HFFc6 (cell line): ENCODE measurements at regions not wholly inside any gene's neighbourhood (a gene's known extent, or its start where the extent isn't known, plus 50 kb on each side); places are given as distances from the start of the nearest gene placed in this dataset.

ENCODE experiments used
- DNase-seq: peaks from one replicate; pipeline ENCODE4 v3.0.0-alpha.2; 2018
- H3K27ac Mint-ChIP-seq: 2 replicates; pipeline ENCODE4 v1.8.0; 2020; ENCODE audit warnings: mild to moderate bottlenecking, mixed read lengths
- H3K27me3 Mint-ChIP-seq: 2 replicates; pipeline ENCODE4 v1.8.0; 2021; ENCODE audit warnings: mild to moderate bottlenecking, moderate library complexity, mixed read lengths; ENCODE audit not compliant: insufficient read depth
- H3K36me3 Mint-ChIP-seq: 2 replicates; pipeline ENCODE4 v1.8.0; 2021; ENCODE audit warnings: low read depth, mixed read lengths
- H3K4me1 Mint-ChIP-seq: 2 replicates; pipeline ENCODE4 v1.8.0; 2020; ENCODE audit warnings: low read depth, mixed read lengths
- H3K4me3 Mint-ChIP-seq: 2 replicates; pipeline ENCODE4 v1.8.0; 2020; ENCODE audit warnings: mild to moderate bottlenecking, moderate library complexity, mixed read lengths
- H3K9me3 Mint-ChIP-seq: 2 replicates; pipeline ENCODE4 v1.8.0; 2020; ENCODE audit warnings: mild to moderate bottlenecking, mixed read lengths
- CTCF ChIP-seq: fragments of 200-600 bp; sonication (generic); IDR thresholded peaks from 2 replicates; pipeline ENCODE4 v1.5.0; 2021; ENCODE audit warnings: antibody characterized with exemption, mild to moderate bottlenecking

- H3K27ac Mint-ChIP-seq = no peak overlapping the region
- no peaks in the 10 kb centered on the region for H3K4me1 Mint-ChIP-seq
- H3K36me3 Mint-ChIP-seq = no peaks in the 10 kb centered on the region
- no peak overlapping the region for H3K4me3 Mint-ChIP-seq
- H3K27me3 Mint-ChIP-seq = no peaks in the 10 kb centered on the region
- H3K9me3 Mint-ChIP-seq = peaks cover 39% of the 10 kb centered on the region
- no peak for DNase-seq
- TF ChIP-seq CTCF = no peak
Observed at GRCh38 chr4:189834616-189835015, 106.1 kb upstream of the FRG1 start.

GRCh38 chr4:189835505-189835904 is 105.2 kb upstream of the FRG1 start:
- H3K36me3 Mint-ChIP-seq = no peaks in the 10 kb centered on the region
- no peak for TF ChIP-seq CTCF
- no peaks in the 10 kb centered on the region for H3K4me1 Mint-ChIP-seq
- no peak for DNase-seq
- no peaks in the 10 kb centered on the region for H3K27me3 Mint-ChIP-seq
- H3K9me3 Mint-ChIP-seq = peaks cover 40% of the 10 kb centered on the region
- no peak overlapping the region for H3K27ac Mint-ChIP-seq
- H3K4me3 Mint-ChIP-seq = no peak overlapping the region

- TF ChIP-seq CTCF = no peak
- Mint-ChIP-seq H3K27me3 (no peaks in the 10 kb centered on the region; the same call in 1 of the 2 replicates), H3K9me3 (peaks cover 41% of the 10 kb centered on the region), H3K27ac (no peak overlapping the region), H3K4me3 (no peak overlapping the region), H3K36me3 (no peaks in the 10 kb centered on the region), H3K4me1 (no peaks in the 10 kb centered on the region)
- DNase-seq = no peak
Observed at GRCh38 chr4:189837471-189837870, 103.2 kb upstream of the FRG1 start.

GRCh38 chr4:189838821-189839497 is 101.7 kb upstream of the FRG1 start:
- Mint-ChIP-seq H3K4me1 (no peaks in the 10 kb centered on the region), H3K27me3 (no peaks in the 10 kb centered on the region; the same call in none of the 2 replicates), H3K4me3 (no peak overlapping the region), H3K36me3 (no peaks in the 10 kb centered on the region), H3K27ac (no peak overlapping the region), H3K9me3 (peaks cover 37% of the 10 kb centered on the region)
- TF ChIP-seq CTCF = no peak
- DNase-seq = no peak

- Mint-ChIP-seq H3K36me3 (no peaks in the 10 kb centered on the region), H3K27ac (no peak overlapping the region), H3K27me3 (no peaks in the 10 kb centered on the region; the same call in none of the 2 replicates), H3K9me3 (peaks cover 32% of the 10 kb centered on the region), H3K4me1 (peaks cover 4% of the 10 kb centered on the region), H3K4me3 (no peak overlapping the region)
- no peak for TF ChIP-seq CTCF
- DNase-seq = no peak
Observed at GRCh38 chr4:189840356-189840755, 100.3 kb upstream of the FRG1 start.
